NOMO-1 (cell line): ENCODE measurements at regions not wholly inside any gene's neighbourhood (a gene's known extent, or its start where the extent isn't known, plus 50 kb on each side); places are given as distances from the start of the nearest gene placed in this dataset.

Experiments used
- DNase-seq, 2 experiments: peaks; one replicate each; lab custom pipeline; 2025; ENCODE audit not compliant: unreplicated experiment in 2 of 2; lab: John Stamatoyannopoulos, UW

DNA sequence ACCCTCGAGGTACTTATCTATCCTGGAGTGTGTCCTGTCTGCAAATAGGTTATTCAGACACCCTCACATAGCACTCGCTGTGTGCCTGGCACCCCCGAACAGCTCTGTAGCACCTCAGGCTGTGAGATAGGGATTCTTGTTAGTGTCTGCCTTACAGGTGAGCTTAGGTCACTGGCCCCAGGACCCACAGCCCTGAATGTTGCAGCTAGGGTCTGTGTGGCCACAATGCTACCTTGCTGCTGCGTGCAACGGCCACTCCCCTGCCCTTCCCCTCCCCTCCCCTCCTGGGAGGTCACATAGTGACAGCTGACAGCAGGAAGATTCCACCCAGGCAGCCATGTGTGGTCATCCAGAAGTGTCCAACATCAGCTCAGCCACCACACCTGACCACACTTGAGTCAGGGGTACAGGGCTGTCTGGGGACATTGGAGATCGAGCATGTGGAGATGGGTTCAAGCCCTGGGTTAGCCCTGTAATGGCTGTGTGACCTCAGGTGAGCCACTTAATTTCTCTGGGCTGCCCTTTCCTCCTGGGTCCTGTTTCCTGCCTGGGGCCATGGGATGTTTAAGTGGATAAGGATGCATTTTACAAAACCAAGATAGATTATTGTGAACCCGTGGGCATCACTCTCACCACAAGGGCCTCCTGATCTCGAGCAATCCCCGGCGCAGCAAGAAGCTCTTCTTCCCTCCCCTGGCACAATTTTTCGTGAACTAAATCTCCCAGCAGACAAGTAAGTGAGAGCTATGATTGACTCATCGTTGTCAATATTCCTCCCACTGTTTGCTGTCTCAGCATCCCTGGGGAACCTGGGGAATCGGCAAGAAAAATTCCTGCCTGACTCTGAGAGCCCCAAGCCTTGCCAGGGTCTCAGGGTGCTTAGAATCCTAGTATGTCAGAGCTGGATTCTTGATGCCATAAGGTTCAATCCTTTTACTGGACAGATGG is 208.7 kb downstream of the PTPRU start:
- no peak for DNase-seq

DNA sequence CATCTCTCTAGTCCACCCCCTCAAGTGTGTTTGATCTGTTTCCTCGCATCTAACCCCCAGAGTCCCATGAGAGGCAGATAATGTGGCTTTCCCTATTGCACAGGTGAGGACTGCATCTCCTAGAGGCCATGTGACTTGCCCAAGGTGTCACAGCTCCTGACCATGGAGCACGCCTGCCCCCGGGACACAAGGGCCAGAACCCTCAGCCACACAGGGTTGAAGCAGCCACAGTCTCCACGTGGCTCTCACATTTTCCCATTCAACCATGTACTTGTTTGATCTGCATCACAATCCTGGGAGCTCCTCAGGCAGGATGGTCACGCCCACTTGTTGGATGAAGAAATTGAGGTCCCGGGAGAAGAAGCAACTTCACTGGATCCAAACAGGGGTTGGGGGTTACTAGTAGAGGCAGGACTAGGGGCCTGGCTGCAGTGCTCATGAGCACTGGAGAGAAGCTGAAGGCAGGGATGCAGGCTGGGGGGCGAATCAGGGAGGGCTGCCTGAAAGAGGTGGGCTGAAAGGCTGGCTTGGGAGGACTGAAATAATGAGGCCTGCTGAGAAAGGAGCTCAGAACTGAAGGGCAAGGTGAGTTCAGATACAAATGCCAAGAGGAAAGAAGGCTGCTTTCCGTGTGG is 207.9 kb downstream of the PTPRU start:
- no peak for DNase-seq

DNA sequence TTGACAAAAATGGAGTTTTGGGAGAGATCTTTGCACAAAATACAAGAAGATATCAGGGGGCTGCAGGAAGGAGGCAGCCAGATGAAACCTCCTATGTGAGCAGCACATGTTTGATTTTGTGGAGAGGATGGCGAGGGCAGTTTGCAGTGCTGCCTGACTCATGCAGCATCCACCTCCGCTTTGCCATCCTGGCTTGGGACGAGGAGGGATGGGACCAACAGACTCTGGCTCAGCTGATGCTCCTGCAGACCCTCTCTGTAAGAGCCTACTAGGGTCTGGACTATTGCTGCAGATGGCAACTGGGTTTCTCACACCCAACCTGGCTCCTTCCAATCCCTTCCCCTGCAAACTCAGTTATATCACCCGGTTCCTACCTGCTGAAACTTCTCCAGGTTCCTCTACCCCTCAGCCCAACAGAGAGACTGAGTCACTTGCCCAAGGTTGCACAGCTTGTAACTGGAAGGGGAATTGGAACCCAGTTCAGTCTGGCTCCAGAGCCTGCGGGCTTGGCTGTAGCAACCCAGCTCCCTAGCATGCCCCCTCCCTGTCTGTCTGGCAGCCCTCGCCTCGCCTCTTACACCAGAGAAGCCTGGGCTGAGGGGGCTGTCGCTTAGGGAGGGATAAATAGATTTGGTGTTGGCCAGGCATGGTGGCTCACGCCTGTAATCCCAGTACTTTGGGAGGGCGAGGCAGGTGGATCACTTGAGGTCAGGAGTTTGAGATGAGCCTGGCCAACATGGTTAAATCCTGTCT is 205.8 kb downstream of the PTPRU start:
- DNase-seq = no peak

DNA sequence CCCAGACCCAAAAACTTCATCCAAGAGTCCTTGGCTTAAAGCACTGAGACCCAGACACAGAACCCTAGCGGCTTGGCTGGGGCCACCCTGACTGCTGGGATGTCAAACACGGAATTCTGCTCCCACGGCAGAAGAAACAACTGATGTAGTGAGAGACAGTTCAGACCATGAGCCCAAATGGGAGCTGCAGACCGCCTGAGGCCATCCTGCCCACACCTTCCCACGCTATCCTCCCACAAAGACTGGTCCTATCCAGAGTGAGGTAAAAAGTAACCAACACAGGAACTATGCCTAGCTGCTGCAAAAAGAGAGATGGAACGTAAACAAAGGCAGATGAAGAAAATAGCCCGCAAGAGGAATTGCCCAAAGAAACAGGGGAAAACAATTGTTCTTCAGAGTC is 203.3 kb downstream of the PTPRU start:
- DNase-seq = no peak

DNA sequence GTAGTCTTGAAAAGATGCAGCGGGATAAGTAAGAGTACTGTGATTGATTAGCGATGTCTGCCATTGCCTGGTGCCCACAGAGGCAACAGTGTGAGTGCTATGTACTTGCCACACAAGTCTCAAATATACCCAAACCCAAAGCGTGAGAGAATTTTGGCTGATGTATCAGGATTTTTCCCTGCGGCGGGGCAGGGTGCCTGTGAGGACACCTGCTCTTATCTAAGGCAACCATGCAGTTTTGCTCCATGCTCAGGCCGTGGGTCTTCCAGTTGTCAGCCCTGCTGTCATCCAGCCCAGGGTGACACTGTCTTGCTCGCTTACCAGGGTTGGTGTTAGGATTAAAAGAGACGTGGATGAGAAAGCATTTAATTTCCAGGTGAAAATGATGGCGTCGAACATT is 202.7 kb downstream of the PTPRU start:
- no peak for DNase-seq

DNA sequence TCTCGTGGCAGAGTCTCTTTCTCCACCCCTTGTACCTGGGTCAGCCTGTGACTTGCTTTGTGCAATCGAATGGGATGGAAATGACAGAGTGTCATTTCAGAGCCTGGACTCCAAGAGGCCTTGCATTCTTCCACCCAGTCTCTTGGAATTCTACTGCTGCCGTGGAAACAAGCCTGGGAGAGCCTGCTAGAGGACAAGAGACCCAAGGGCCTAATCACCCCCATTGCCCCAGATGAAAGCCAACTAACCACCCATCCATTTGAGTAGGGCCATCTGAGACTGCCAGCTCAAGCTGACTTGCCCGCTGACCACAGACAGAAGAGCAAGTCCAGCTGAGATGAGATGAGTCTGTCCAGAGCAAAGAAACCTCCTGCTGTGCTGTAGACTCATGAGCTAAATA is 201.6 kb downstream of the PTPRU start:
- no peak for DNase-seq

DNA sequence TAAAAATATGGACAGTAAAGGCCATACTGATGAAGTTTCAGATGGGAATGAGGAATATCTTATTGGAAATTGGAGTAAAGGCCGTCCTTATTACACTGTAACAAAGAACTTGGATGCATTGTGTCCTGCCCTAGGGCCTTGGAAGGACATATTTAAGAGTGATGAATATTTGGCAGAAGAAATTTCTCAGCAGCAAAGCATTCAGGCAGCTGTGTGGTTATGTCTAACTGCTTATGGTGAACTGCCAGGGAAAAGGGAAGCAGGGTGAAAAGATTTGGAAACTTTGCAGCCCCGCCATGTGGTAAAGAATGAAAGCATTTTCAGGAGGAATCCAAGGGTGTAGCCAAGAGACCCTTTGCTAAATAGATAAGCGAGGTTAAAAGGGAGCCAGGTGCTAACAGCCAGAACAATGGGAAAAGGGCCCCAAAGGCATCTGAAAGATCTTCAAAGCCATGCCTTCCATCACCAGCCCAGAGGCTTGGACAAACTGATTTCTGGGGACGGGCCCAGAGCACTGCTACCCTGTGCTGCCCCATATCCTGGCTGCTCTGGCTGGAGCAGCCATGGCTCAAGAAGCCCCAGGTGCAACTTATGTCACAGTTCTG is 200.0 kb downstream of the PTPRU start:
- no peak for DNase-seq

DNA sequence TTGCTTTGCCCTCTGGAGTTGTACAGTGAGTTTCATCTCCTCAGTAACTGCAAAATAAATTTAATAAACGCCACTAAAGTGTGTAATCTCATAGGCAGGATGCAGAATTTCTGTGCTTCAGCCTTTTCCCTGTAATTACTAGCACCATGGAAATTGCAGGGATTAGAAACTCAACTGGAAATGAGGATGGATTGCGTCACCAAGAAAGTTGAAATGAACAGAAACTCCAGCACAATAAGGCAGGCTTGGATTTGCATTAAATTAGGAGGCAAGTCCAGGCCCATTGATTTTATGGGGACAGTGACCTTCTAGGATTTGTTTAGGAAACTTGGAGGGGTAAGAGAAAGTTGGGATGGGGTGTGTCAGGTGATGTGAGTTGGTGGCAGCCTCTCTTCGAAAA is 197.5 kb downstream of the PTPRU start:
- DNase-seq = no peak

DNA sequence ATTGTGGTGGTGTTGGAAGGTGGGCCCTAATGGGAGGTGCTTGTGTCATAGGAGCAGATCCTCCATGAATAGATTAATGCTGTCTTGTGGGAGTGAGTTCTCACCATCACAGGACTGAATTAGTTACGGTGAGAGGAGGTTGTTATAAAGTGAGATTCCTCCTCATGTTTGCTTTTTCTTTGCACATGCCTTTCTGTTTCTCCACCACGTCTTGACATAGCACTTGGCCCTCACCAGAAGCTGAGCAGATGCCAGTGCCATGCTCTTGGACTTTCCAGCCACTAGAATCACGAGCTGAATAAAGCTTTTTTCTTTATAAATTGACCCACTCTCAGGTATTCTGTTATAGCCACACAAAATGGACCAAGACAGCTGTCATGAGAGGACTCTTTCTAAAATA is 194.8 kb downstream of the PTPRU start:
- DNase-seq = no peak

DNA sequence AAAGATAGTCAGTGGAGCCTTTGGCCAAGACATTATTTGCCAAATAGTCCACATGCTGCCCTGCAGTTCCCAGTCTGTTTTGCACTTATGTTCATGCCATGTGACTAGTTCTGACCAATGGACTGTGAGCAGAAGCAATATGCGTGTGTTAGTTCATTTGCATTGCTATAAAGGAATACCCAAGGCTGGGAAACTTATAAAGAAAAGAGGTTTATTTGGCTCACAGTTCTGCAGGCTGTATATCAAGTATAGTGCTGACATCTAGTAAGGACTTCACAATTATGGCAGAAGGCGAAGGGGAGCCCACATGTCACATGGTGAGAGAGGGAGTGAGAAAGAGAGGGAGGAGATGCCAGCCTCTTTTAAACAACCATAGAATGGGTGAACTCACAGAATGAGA is 193.3 kb downstream of the PTPRU start:
- no peak for DNase-seq

DNA sequence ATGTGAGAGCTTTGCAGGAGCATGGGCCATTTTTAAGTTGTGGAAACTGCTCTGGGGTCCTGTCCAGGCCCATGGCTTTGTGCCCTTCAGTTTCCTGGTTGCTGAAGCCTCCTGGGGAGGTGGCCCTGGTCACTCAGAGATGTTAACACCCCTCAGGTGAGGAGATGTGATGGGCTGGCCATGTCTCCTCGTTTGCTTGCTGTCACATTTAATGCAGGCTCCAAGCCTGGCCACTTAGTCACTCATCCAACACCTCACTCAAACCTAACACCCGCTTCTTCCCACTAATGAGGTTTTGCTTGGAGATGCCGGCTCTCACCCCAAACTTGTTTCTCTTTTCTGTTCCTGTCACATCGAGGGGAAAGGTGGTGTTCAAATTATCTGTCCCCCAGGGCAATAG is 192.7 kb downstream of the PTPRU start:
- no peak for DNase-seq

DNA sequence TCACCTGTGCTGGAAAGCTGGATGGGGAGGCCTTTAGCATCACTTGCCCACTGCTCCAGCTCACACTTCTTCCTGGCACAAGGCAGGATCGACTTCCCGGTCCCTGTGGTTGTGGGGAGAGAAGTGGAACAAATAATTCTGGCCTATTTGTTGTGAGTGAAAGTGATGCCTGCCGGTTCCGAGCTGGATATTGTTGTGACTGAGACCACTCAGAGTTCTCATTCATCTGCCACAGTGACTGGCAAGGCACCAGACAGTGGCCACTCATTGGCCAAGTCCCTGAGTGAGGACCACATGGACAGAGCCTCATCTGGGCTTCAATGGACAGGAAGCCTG is 191.9 kb downstream of the PTPRU start:
- no peak for DNase-seq

DNA sequence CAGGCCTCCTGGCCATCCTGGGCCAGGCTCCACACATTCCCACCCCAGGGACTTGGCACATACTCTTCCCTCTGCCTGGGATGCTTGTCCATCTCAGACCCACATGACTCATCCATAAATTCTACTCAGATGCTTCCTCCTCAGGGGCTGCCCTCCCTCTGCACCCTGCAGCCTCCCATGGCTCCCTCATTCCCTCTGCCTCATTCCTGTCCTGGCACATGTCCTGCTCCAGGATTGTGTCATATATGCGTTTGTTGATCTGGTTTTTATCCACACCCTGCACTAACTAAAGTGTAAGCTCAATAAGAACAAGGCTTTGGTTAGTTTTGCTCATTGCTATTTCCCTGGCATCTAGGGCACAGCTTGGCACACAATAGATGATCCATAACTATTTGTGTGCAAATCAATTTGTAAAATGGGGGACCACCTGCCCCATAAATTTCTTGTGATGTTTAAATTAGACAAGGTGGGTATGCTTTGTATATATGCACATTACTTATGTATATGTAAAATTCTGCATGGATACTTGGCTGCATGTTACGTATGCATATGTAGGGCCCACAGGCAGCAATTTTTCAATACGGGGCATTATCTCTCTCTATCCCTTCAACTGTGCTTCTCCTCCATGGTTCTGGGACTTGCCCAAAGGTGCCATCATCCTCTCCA is 191.4 kb downstream of the PTPRU start:
- no peak for DNase-seq

DNA sequence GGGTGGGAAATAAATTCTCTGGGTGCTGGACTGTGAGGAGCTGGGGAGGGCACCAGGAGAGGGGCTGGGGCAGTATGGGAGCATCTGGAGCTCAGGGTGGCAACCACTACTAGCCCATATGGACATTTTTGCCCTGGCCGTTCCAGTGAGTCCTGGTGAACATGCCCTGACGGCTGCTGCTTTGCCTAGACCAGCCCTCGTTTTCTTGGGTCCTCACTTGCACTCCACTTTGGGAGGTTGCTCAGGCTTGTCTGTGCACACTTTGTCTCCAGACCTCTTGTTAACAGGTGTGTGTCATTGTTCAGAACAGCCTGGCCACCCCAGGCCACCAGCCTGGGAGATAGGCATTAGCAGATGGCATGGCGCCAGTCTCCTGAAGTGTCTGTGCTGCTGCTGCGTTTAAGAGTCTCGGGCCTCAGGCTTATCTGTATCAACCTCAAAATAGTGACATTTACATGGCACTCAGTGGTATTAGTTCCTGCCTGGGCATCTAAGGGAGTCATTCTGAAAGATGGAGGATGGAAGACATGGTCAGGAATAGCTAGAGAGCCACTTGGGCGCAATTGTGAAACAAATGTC is 190.5 kb downstream of the PTPRU start:
- DNase-seq = no peak

DNA sequence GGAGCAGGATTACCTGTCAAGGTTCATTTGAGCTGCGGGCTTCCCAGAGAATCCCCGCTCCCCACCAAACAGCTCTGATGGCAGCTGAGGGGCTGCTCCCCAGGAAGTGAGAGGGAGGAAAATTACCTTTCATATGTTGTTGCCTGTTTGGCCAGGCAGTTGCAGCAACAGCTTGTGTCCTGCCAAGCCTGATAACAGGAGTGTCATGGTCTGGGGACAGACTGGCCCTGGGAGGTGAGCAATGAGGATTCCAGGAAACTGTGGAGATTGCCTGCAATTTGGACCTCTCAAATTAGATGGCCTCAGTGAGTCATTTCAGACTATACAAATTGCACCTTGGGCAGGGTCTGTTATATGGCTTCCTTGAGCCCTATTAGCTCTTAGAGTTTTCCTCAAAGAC is 189.3 kb downstream of the PTPRU start:
- DNase-seq = no peak

DNA sequence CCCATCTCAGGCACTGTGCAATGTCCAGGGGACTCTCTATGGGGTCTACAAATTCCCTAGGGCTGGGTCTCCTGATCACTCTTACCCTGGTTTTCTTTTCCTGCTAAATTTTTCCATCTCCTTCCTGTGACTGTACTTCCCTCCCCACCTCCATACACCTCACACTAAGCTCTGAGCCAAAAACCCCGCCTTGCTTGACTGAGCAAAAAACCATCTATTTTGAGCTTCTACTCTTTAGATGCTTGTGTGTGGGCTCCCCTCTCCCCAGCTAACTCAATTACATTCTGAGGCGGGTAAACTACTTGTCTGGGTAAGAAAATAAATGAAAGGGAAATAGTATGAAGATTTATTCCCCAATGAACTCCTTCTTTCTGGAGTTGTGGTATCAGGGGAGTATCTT is 187.9 kb downstream of the PTPRU start:
- DNase-seq = no peak

DNA sequence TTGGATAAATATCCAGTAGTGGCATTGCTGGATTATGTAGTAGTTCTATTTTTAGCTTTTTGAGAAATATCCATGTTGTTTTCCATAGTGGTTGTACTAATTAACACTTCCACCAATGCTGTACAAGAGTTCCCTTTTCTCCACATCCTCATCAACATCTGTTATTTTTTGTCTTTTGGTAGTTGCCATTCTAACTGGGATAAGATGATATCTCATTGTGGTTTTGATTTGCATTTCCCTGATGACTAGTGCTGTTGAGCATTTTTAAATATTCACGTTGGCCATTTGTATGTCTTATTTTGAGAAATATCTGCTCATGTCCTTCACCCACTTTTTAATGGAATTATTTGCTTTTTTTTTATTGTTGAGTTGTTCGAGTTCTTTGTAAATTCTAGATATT is 183.9 kb downstream of the PTPRU start:
- DNase-seq = no peak

DNA sequence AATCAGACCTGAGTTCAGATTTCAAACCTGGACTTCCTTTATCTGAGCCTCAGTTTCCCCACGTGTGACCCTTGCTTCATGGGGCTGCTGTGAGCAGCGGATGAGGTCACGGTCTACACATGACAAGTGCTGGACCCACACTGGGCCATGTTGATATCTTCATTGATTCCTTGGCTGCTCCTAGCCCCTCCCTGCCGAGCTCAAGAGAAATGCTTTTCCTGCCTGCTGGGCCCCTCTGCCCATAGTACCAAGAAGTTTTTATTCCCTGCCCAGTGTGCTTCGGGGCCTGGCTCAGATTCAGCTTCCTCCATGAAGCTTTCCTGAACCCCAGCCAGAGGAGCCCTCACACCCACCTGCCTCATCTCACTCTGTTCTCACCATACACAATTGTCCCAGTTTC is 181.6 kb downstream of the PTPRU start:
- DNase-seq = no peak

DNA sequence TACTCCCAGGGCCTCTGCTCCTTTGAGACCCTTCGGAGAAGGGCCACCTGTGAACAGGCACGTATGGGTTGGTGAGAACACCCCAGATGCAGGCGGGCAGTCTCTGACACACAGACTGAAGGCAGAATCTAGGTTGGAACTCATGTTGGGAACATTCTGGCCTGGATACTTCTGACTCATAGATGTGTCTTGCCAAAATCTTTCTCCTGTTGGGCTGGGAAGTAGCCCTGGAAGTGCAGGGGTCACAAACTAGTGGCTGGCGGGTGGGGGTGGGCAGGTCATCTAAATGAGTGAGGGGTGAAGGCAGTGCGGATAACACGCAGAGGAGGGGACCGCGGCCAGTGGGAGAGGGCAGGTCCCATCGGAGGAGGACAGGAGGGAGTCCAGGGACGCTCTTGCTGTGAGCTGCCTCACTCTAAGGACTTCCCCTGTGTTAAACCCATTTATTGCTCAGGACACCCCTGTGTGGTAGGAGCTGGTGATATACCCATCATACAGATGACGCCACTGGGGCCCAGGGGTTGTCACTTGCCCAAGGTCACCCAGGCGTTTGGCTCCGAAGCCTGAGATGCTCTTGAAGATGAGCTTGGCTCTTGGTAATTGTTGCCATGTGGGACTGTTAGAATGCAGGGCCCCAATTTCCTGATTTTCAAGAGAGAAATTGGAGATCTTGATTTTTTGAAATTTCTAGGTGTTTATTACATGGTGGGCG is 181.0 kb downstream of the PTPRU start:
- DNase-seq = no peak
